H9 (cell line): ENCODE measurements at regions not wholly inside any gene's neighbourhood (a gene's known extent, or its start where the extent isn't known, plus 50 kb on each side); places are given as distances from the start of the nearest gene placed in this dataset.
A peak's percentile ranks its signal among the peaks of the same experiment; 100 is the strongest.

Source experiments
- DNase-seq: peaks from one replicate; pipeline ENCODE4 v3.0.0-alpha.2; 2017
- H2AFZ ChIP-seq: one replicate; pipeline ENCODE4 v1.6.1; 2013; ENCODE audit warnings: mild to moderate bottlenecking, low read length, control low read depth, moderate library complexity
- H2AK5ac ChIP-seq: 2 replicates; pipeline ENCODE4 v1.6.1; 2013; ENCODE audit warnings: low read length, control low read depth, mixed read lengths; ENCODE audit not compliant: insufficient read length
- H2BK120ac ChIP-seq: one replicate; pipeline ENCODE4 v1.6.1; 2013; ENCODE audit warnings: low read depth, mild to moderate bottlenecking, low read length, control low read depth, inconsistent platforms; ENCODE audit not compliant: poor library complexity, severe bottlenecking
- H2BK12ac ChIP-seq: 2 replicates; pipeline ENCODE4 v1.6.1; 2013; ENCODE audit warnings: low read length, control low read depth, mixed read lengths, low read depth; ENCODE audit not compliant: insufficient read length
- H2BK15ac ChIP-seq: 2 replicates; pipeline ENCODE4 v1.6.1; 2013; ENCODE audit warnings: low read depth, low read length, control low read depth
- H2BK20ac ChIP-seq: one replicate; pipeline ENCODE4 v1.6.1; 2013; ENCODE audit warnings: low read depth, mild to moderate bottlenecking, low read length, control low read depth, inconsistent platforms; ENCODE audit not compliant: poor library complexity, severe bottlenecking
- H2BK5ac ChIP-seq: 2 replicates; pipeline ENCODE4 v1.6.1; 2013; ENCODE audit warnings: low read length, control low read depth, mixed read lengths; ENCODE audit not compliant: insufficient read length
- H3K14ac ChIP-seq: 2 replicates; pipeline ENCODE4 v1.6.1; 2013; ENCODE audit warnings: low read length, control low read depth; ENCODE audit not compliant: insufficient read depth
- H3K18ac ChIP-seq: 2 replicates; pipeline ENCODE4 v1.6.1; 2013; ENCODE audit warnings: low read depth, mild to moderate bottlenecking, mixed read lengths, low read length, control low read depth; ENCODE audit not compliant: insufficient read length
- H3K23ac ChIP-seq: 2 replicates; pipeline ENCODE4 v1.6.1; 2013; ENCODE audit warnings: low read length, control low read depth, mixed read lengths, low read depth; ENCODE audit not compliant: insufficient read length
- H3K23me2 ChIP-seq: 2 replicates; pipeline ENCODE4 v1.6.1; 2013; ENCODE audit warnings: low read depth, mild to moderate bottlenecking, mixed read lengths, low read length, control low read depth; ENCODE audit not compliant: insufficient read length, poor library complexity, severe bottlenecking
- H3K27ac ChIP-seq: 2 replicates; pipeline ENCODE4 v1.5.1; 2013; ENCODE audit warnings: low read length, control low read depth, mixed read lengths, low read depth; ENCODE audit not compliant: insufficient read length
- H3K27me3 ChIP-seq: 2 replicates; pipeline ENCODE4 v1.6.1; 2013; ENCODE audit warnings: low read length, control low read depth, inconsistent platforms; ENCODE audit not compliant: insufficient read depth
- H3K4ac ChIP-seq: 2 replicates; pipeline ENCODE4 v1.6.1; 2013; ENCODE audit warnings: low read depth, mild to moderate bottlenecking, control low read depth, inconsistent platforms, low read length, moderate library complexity
- H3K4me1 ChIP-seq: 2 replicates; pipeline ENCODE4 v1.6.1; 2013; ENCODE audit warnings: low read length, control low read depth, inconsistent platforms; ENCODE audit not compliant: insufficient read depth
- H3K4me2 ChIP-seq: 2 replicates; pipeline ENCODE4 v1.6.1; 2013; ENCODE audit warnings: low read length, control low read depth, mixed read lengths; ENCODE audit not compliant: insufficient read length, insufficient read depth
- H3K56ac ChIP-seq: 2 replicates; pipeline ENCODE4 v1.6.1; 2013; ENCODE audit warnings: low read depth, mild to moderate bottlenecking, mixed read lengths, low read length, control low read depth; ENCODE audit not compliant: insufficient read length
- H3K79me1 ChIP-seq: 2 replicates; pipeline ENCODE4 v1.6.1; 2013; ENCODE audit warnings: low read depth, mild to moderate bottlenecking, moderate library complexity, low read length, control low read depth, inconsistent platforms; ENCODE audit not compliant: insufficient read depth, poor library complexity, severe bottlenecking
- H3K79me2 ChIP-seq: 2 replicates; pipeline ENCODE4 v1.6.1; 2013; ENCODE audit warnings: low read length, control low read depth, inconsistent platforms; ENCODE audit not compliant: insufficient read depth
- H3K9ac ChIP-seq: 2 replicates; pipeline ENCODE4 v1.6.1; 2013; ENCODE audit warnings: low read length, control low read depth, mixed read lengths; ENCODE audit not compliant: insufficient read length; ENCODE audit errors: extremely low read depth
- H3K9me3 ChIP-seq: one replicate; pipeline ENCODE4 v1.6.1; 2013; ENCODE audit warnings: low read depth, low read length, inconsistent platforms; ENCODE audit not compliant: control insufficient read depth
- H3T11ph ChIP-seq: one replicate; pipeline ENCODE4 v1.6.1; 2013; ENCODE audit warnings: mild to moderate bottlenecking, low read length, control low read depth, inconsistent platforms
- H4K20me1 ChIP-seq: one replicate; pipeline ENCODE4 v1.6.1; 2013; ENCODE audit not compliant: control insufficient read depth, insufficient read length, insufficient read depth
- H4K5ac ChIP-seq: 2 replicates; pipeline ENCODE4 v1.6.1; 2013; ENCODE audit warnings: low read depth, mild to moderate bottlenecking, mixed read lengths, low read length, control low read depth; ENCODE audit not compliant: insufficient read length
- H4K8ac ChIP-seq: replicated peaks from 2 replicates; pipeline ENCODE4 v1.6.1; 2013; ENCODE audit warnings: low read length, control low read depth, mixed read lengths, low read depth; ENCODE audit not compliant: insufficient read length
- H4K91ac ChIP-seq: 2 replicates; pipeline ENCODE4 v1.6.1; 2013; ENCODE audit warnings: low read depth, mild to moderate bottlenecking, moderate library complexity, mixed read lengths, low read length, control low read depth; ENCODE audit not compliant: insufficient read length
- H3K27ac Mint-ChIP-seq, 3 experiments: 2 replicates in 2 of 3; 3 replicates in 1 of 3; pipeline ENCODE4 v1.8.0; 2020 to 2021; ENCODE audit warnings: mixed read lengths in 3 of 3, mild to moderate bottlenecking in 1 of 3, moderate library complexity in 1 of 3
- H3K27me3 Mint-ChIP-seq: 2 replicates; pipeline ENCODE4 v1.8.0; 2021; ENCODE audit warnings: low read depth, mild to moderate bottlenecking, moderate library complexity, mixed read lengths
- H3K36me3 Mint-ChIP-seq, 3 experiments: 2 replicates in 2 of 3; 3 replicates in 1 of 3; pipeline ENCODE4 v1.8.0; 2020 to 2021; ENCODE audit warnings: low read depth in 3 of 3, mixed read lengths in 3 of 3; ENCODE audit not compliant: insufficient read depth in 1 of 3
- H3K4me1 Mint-ChIP-seq, 2 experiments: 2 replicates each; pipeline ENCODE4 v1.8.0; 2020; ENCODE audit warnings: mixed read lengths in 2 of 2
- H3K4me3 Mint-ChIP-seq, 2 experiments: 2 replicates in 1 of 2; 3 replicates in 1 of 2; pipeline ENCODE4 v1.8.0; 2020 to 2021; ENCODE audit warnings: mild to moderate bottlenecking in 2 of 2, mixed read lengths in 2 of 2, moderate library complexity in 1 of 2
- H3K9me3 Mint-ChIP-seq, 2 experiments: 2 replicates in 1 of 2; 3 replicates in 1 of 2; pipeline ENCODE4 v1.8.0; 2020; ENCODE audit warnings: mild to moderate bottlenecking in 2 of 2, mixed read lengths in 2 of 2, moderate library complexity in 1 of 2
- CTCF ChIP-seq: fragments of 200-600 bp; sonication (generic); conservative IDR thresholded peaks from 3 replicates; pipeline ENCODE4 v1.8.0; 2021; ENCODE audit warnings: antibody characterized with exemption, mild to moderate bottlenecking
- WGBS: extraction: QIAGEN DNeasy Blood & Tissue Kit; methylation state at CpG from one replicate; pipeline ENCODE4 v1.1.7; 2013; ENCODE audit warnings: missing lambda C conversion rate, low lambda C conversion rate, mixed read lengths; ENCODE audit not compliant: insufficient read length; ENCODE audit errors: extremely low coverage; 5-methylcytosine and 5-hydroxymethylcytosine counted together

DNA sequence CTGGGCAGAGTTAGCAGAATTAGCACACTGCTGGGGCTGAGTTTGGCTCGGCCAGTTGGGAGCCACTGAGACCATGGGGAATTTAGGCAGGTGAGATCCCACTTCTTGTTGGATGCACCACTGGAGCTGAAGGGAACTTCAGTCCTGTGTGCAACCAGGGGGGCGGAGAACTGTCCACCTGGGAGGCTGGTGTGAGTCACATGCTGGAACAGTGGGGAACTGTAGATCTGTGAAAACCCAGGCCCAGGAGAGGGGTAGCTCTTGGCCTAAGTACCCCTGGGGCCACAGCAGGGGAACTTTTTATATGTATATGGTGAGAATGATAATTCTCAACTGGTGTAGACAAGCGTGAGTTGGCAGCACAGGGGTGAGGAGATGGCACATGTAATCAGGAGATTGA is 237.5 kb upstream of the KIF2A start:
- Histone ChIP-seq H3K79me2 (no peaks in the 10 kb centered on the region), H4K5ac (no peak overlapping the region), H3K27ac (no peak overlapping the region), H3K23ac (no peak overlapping the region), H2BK15ac (no peak overlapping the region), H3T11ph (no peak overlapping the region), H3K4me2 (no peak overlapping the region), H3K18ac (no peak overlapping the region), H2BK5ac (no peak overlapping the region), H3K9ac (no peak overlapping the region), H4K20me1 (no peaks in the 10 kb centered on the region), H2AK5ac (no peak overlapping the region), H3K4me1 (peaks cover 1% of the 10 kb centered on the region; the same call in 1 of the 2 replicates), H3K23me2 (no peaks in the 10 kb centered on the region), H2BK12ac (no peak overlapping the region), H4K91ac (no peak overlapping the region), H2AFZ (no peak overlapping the region), H3K56ac (no peak overlapping the region), H3K27me3 (no peaks in the 10 kb centered on the region), H2BK120ac (no peak overlapping the region), H2BK20ac (no peak overlapping the region), H4K8ac (no peak overlapping the region), H3K4ac (no peak overlapping the region), H3K14ac (peak overlapping the region; percentile 24; the same call in 1 of the 2 replicates), H3K79me1 (no peaks in the 10 kb centered on the region), H3K9me3 (no peaks in the 10 kb centered on the region)
- H3K4me3 Mint-ChIP-seq: no peak overlapping the region
- peaks cover 1% of the 10 kb centered on the region; the same call in 1 of the 2 replicates for H3K27me3 Mint-ChIP-seq
- no peaks in the 10 kb centered on the region; a peak in 1 of 5 replicates for H3K9me3 Mint-ChIP-seq
- H3K27ac Mint-ChIP-seq: peak overlapping the region in 2 of 3 experiments; percentile 10 to 14; a peak in 1 of 7 replicates
- no peak for DNase-seq
- TF ChIP-seq CTCF: no peak
- no peaks in the 10 kb centered on the region; a peak in 1 of 7 replicates for H3K36me3 Mint-ChIP-seq
- WGBS: no CpG with 5 or more reads among the region's 3 CpGs
- H3K4me1 Mint-ChIP-seq: peaks cover 29 to 33% of the 10 kb centered on the region in 2 experiments
